ENCODE measurements at regions not wholly inside any gene's neighbourhood (a gene's known extent, or its start where the extent isn't known, plus 50 kb on each side); places are given as distances from the start of the nearest gene placed in this dataset.

DNA sequence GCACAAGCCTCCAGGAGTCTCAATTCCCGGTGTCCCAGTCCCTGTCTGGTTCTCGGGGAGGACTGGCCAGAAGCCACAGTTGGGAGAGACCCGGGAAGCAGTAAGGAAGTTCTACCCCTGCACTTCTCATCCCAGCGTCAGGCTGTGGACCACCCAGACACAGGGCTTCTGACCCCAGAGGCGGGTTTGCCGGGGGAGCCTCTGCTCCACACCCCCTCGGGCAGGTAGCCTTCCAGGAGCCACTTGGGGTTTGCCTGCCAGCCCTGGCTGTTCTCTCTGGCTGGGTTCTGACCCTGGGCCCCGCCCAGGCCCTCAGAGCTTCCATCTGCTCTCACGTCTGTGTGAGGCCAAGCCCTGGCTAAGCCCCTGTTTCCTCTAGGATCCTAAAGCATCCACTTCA lies 94.4 kb upstream of the GPC1 start:
- Histone ChIP-seq H3K27me3 (no peaks in the 10 kb centered on the region), H3K9me2 (replicated peaks; ENCODE audit: insufficient read depth) (no peaks in the 10 kb centered on the region), H3K27ac (no peak overlapping the region), H3K36me3 (replicated peaks; ENCODE audit: insufficient read depth, low read depth) (no peaks in the 10 kb centered on the region), H4K20me1 (ENCODE audit: insufficient read depth, poor library complexity, severe bottlenecking) (no peaks in the 10 kb centered on the region), H3K79me2 (no peaks in the 10 kb centered on the region), H3K4me2 (no peak overlapping the region), H3K4me1 (ENCODE audit: insufficient read depth) (no peaks in the 10 kb centered on the region), H2AFZ (no peak overlapping the region), H3K4me3 (no peak overlapping the region), H3K9me3 (ENCODE audit: low read depth) (no peaks in the 10 kb centered on the region)
- no peak for DNase-seq (ENCODE audit: low spot score)
- TF ChIP-seq, protein P1, sequence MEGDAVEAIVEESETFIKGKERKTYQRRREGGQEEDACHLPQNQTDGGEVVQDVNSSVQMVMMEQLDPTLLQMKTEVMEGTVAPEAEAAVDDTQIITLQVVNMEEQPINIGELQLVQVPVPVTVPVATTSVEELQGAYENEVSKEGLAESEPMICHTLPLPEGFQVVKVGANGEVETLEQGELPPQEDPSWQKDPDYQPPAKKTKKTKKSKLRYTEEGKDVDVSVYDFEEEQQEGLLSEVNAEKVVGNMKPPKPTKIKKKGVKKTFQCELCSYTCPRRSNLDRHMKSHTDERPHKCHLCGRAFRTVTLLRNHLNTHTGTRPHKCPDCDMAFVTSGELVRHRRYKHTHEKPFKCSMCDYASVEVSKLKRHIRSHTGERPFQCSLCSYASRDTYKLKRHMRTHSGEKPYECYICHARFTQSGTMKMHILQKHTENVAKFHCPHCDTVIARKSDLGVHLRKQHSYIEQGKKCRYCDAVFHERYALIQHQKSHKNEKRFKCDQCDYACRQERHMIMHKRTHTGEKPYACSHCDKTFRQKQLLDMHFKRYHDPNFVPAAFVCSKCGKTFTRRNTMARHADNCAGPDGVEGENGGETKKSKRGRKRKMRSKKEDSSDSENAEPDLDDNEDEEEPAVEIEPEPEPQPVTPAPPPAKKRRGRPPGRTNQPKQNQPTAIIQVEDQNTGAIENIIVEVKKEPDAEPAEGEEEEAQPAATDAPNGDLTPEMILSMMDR (IDR thresholded peaks at IDR 0.05; ENCODE audit: poor library complexity), result no peak
- TF ChIP-seq EZH2phosphoT487 (IDR thresholded peaks at IDR 0.05; ENCODE audit: low read depth, severe bottlenecking, unreplicated experiment), result no peak
- no peak for TF ChIP-seq EZH2 (IDR thresholded peaks at IDR 0.05; ENCODE audit: borderline replicate concordance)
- 70% methylated on average over 9 of the region's 9 CpGs for WGBS (ENCODE audit: low lambda C conversion rate, missing lambda C conversion rate)

DNA sequence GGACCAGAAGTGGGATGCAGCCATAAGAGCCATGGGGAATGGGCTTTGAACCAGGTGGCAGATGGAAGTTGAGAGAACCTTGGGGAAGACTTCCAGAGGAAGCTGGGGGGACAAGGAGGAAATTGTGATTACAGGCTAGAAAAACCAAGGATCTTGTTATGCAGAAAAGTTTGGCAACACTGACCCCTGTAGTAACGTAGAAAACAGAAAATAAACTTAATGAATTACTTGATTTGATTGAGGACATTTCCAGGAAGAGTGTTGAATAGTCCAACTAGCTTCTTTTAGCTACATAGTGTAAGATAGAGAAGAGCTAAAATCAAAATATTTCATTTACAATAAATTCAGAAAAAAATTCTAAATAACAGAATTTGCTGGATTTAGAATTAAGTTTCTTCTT lies 91.9 kb upstream of the GPC1 start:
- Histone ChIP-seq H3K27ac (no peak overlapping the region), H3K4me2 (no peak overlapping the region), H2AFZ (no peak overlapping the region), H3K9me2 (replicated peaks; ENCODE audit: insufficient read depth) (no peaks in the 10 kb centered on the region), H3K79me2 (no peaks in the 10 kb centered on the region), H3K36me3 (replicated peaks; ENCODE audit: insufficient read depth, low read depth) (no peaks in the 10 kb centered on the region), H4K20me1 (ENCODE audit: insufficient read depth, poor library complexity, severe bottlenecking) (no peaks in the 10 kb centered on the region), H3K9me3 (ENCODE audit: low read depth) (no peaks in the 10 kb centered on the region), H3K27me3 (no peaks in the 10 kb centered on the region), H3K4me1 (ENCODE audit: insufficient read depth) (no peaks in the 10 kb centered on the region), H3K4me3 (no peak overlapping the region)
- TF ChIP-seq EZH2 (IDR thresholded peaks at IDR 0.05; ENCODE audit: borderline replicate concordance), result no peak
- TF ChIP-seq, protein P1 (IDR thresholded peaks at IDR 0.05; ENCODE audit: poor library complexity), result no peak
- no peak for TF ChIP-seq EZH2phosphoT487 (IDR thresholded peaks at IDR 0.05; ENCODE audit: low read depth, severe bottlenecking, unreplicated experiment)
- 75% methylated on average over 1 of the region's 1 CpG for WGBS (ENCODE audit: low lambda C conversion rate, missing lambda C conversion rate)
- no peak for DNase-seq (ENCODE audit: low spot score)

DNA sequence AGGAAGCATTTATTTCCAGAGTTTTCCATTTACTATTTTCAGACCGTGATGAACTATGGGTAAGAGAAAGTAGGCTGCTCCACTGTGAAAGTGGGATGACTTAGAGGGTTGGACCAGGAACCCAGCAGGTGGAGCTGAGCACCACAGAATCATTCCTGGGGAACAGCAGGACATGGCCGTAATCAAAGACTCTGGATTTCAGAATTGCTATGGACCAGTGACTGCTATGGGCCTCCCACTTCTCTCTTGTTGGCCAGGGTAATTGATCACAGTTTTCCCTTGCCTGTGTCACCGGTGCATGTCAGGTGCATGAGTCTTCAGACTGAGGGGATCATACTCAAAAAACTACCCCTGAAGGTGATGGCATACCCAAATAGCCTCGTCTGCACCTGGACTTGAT lies 90.6 kb upstream of the GPC1 start:
- no peaks in the 10 kb centered on the region for H3K4me1 ChIP-seq (ENCODE audit: insufficient read depth)
- WGBS (ENCODE audit: low lambda C conversion rate, missing lambda C conversion rate), result 94% methylated on average over 4 of the region's 4 CpGs
- DNase-seq (ENCODE audit: low spot score), result no peak
- H2AFZ ChIP-seq, result no peak overlapping the region
- H3K36me3 ChIP-seq (replicated peaks; ENCODE audit: insufficient read depth, low read depth), result no peaks in the 10 kb centered on the region
- H3K27me3 ChIP-seq, result no peaks in the 10 kb centered on the region
- no peak overlapping the region for H3K4me3 ChIP-seq
- no peak overlapping the region for H3K27ac ChIP-seq
- no peaks in the 10 kb centered on the region for H3K9me2 ChIP-seq (replicated peaks; ENCODE audit: insufficient read depth)
- no peaks in the 10 kb centered on the region for H3K9me3 ChIP-seq (ENCODE audit: low read depth)
- H3K79me2 ChIP-seq, result no peaks in the 10 kb centered on the region
- TF ChIP-seq EZH2 (IDR thresholded peaks at IDR 0.05; ENCODE audit: borderline replicate concordance), result no peak
- TF ChIP-seq, protein P1 (IDR thresholded peaks at IDR 0.05; ENCODE audit: poor library complexity), result no peak
- TF ChIP-seq EZH2phosphoT487 (IDR thresholded peaks at IDR 0.05; ENCODE audit: low read depth, severe bottlenecking, unreplicated experiment), result no peak
- H4K20me1 ChIP-seq (ENCODE audit: insufficient read depth, poor library complexity, severe bottlenecking), result no peaks in the 10 kb centered on the region
- no peak overlapping the region for H3K4me2 ChIP-seq
